HL-60 (cell line): ENCODE measurements at regions not wholly inside any gene's neighbourhood (a gene's known extent, or its start where the extent isn't known, plus 50 kb on each side); places are given as distances from the start of the nearest gene placed in this dataset.

Experiments
- GABPA ChIP-seq: IDR thresholded peaks from 2 replicates; pipeline ENCODE4 v1.6.1; 2012; ENCODE audit warnings: low read depth
- SPI1 ChIP-seq: IDR thresholded peaks from 2 replicates; pipeline ENCODE4 v1.6.1; 2012; ENCODE audit warnings: low read depth, mild to moderate bottlenecking, borderline replicate concordance
- TF ChIP-seq, protein P1 (sequence below): IDR thresholded peaks from one replicate; pipeline ENCODE4 v1.5.1; 2011; ENCODE audit warnings: low read length, control low read depth, inconsistent platforms; ENCODE audit not compliant: insufficient read depth
- TF ChIP-seq, protein P2 (sequence below): IDR thresholded peaks from 2 replicates; pipeline ENCODE4 v1.6.1; 2012; ENCODE audit warnings: low read depth; ENCODE audit not compliant: insufficient replicate concordance

DNA sequence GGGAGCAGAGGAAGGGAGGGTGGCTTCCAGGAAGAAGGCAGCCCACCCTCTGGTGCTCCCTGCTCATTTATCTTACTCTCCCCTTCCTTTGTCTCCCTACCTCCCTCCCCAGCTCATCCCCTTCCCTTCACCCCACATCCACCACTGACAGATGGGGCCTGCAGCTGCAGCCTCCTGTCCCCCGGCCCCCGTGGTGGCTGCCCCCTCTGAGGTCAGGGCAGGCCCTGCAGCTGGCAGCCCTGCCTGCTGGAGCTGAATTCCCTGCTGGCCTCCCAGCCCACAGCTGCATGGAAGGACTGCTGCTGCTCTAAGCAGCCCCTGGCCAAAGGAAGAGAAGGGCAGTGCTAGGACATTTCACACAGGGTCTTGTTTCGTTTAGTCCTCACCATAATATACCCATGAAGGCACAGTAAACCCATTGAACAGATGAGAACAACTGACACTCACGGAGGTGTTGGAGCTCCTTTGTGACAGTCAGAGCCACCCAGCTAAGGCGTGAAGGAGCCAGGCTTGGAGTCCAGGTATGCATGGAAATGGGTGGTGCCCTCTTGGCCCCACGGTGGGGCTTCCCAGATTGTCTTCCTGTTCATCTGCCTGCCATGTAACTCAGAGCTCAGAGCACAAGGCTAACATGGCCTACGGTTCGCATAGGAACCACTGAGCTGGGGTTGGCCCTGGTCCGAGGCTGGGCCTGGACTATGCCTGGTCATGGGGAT is 121.7 kb upstream of the PRR20G start:
- TF ChIP-seq, protein P1, sequence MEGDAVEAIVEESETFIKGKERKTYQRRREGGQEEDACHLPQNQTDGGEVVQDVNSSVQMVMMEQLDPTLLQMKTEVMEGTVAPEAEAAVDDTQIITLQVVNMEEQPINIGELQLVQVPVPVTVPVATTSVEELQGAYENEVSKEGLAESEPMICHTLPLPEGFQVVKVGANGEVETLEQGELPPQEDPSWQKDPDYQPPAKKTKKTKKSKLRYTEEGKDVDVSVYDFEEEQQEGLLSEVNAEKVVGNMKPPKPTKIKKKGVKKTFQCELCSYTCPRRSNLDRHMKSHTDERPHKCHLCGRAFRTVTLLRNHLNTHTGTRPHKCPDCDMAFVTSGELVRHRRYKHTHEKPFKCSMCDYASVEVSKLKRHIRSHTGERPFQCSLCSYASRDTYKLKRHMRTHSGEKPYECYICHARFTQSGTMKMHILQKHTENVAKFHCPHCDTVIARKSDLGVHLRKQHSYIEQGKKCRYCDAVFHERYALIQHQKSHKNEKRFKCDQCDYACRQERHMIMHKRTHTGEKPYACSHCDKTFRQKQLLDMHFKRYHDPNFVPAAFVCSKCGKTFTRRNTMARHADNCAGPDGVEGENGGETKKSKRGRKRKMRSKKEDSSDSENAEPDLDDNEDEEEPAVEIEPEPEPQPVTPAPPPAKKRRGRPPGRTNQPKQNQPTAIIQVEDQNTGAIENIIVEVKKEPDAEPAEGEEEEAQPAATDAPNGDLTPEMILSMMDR: no peak
- TF ChIP-seq, protein P2, sequence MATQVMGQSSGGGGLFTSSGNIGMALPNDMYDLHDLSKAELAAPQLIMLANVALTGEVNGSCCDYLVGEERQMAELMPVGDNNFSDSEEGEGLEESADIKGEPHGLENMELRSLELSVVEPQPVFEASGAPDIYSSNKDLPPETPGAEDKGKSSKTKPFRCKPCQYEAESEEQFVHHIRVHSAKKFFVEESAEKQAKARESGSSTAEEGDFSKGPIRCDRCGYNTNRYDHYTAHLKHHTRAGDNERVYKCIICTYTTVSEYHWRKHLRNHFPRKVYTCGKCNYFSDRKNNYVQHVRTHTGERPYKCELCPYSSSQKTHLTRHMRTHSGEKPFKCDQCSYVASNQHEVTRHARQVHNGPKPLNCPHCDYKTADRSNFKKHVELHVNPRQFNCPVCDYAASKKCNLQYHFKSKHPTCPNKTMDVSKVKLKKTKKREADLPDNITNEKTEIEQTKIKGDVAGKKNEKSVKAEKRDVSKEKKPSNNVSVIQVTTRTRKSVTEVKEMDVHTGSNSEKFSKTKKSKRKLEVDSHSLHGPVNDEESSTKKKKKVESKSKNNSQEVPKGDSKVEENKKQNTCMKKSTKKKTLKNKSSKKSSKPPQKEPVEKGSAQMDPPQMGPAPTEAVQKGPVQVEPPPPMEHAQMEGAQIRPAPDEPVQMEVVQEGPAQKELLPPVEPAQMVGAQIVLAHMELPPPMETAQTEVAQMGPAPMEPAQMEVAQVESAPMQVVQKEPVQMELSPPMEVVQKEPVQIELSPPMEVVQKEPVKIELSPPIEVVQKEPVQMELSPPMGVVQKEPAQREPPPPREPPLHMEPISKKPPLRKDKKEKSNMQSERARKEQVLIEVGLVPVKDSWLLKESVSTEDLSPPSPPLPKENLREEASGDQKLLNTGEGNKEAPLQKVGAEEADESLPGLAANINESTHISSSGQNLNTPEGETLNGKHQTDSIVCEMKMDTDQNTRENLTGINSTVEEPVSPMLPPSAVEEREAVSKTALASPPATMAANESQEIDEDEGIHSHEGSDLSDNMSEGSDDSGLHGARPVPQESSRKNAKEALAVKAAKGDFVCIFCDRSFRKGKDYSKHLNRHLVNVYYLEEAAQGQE: no peak
- no peak for TF ChIP-seq SPI1
- TF ChIP-seq GABPA: no peak
